ENCODE measurements at regions not wholly inside any gene's neighbourhood (a gene's known extent, or its start where the extent isn't known, plus 50 kb on each side); places are given as distances from the start of the nearest gene placed in this dataset.
"Not testable (repeated sequence)": the region's sequence is repeated elsewhere in the genome, so short reads cannot be mapped to it uniquely, and the experiment has no call there.

DNA sequence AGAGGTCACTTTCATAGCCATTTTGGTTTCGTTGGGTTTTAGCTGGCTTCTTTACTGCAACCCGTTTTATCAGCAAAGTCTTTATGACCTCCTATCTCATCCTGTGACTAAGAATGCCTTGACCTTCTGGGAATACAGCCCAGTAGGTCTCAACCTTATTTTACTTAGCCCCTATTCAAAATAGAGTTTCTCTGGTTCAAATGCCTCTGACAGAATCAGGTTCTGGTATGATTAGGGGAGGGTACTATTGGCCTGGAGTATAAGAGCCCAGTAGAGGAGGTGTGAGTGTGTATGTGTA is 95.4 kb upstream of the RAB40AL start:
- no peak for TF ChIP-seq EP300 (IDR thresholded peaks at IDR 0.05)
- TF ChIP-seq POLR2A (IDR thresholded peaks at IDR 0.05), result no peak
- TF ChIP-seq, protein P1, sequence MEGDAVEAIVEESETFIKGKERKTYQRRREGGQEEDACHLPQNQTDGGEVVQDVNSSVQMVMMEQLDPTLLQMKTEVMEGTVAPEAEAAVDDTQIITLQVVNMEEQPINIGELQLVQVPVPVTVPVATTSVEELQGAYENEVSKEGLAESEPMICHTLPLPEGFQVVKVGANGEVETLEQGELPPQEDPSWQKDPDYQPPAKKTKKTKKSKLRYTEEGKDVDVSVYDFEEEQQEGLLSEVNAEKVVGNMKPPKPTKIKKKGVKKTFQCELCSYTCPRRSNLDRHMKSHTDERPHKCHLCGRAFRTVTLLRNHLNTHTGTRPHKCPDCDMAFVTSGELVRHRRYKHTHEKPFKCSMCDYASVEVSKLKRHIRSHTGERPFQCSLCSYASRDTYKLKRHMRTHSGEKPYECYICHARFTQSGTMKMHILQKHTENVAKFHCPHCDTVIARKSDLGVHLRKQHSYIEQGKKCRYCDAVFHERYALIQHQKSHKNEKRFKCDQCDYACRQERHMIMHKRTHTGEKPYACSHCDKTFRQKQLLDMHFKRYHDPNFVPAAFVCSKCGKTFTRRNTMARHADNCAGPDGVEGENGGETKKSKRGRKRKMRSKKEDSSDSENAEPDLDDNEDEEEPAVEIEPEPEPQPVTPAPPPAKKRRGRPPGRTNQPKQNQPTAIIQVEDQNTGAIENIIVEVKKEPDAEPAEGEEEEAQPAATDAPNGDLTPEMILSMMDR (IDR thresholded peaks at IDR 0.05), result no peak
- TF ChIP-seq POLR2AphosphoS5 (IDR thresholded peaks at IDR 0.05), result no peak
- intact Hi-C loops (cut with DNase I), result no loop called here
- Histone ChIP-seq H3K36me3 (no peaks in the 10 kb centered on the region), H3K9me3 (no peaks in the 10 kb centered on the region), H3K27me3 (no peaks in the 10 kb centered on the region), H3K27ac (no peak overlapping the region), H3K4me1 (no peaks in the 10 kb centered on the region), H3K4me3 (no peak overlapping the region)
- DNase-seq, result no peak
- 62 to 86% methylated on average over 2 of the region's 2 CpGs for WGBS, 2 donors

DNA sequence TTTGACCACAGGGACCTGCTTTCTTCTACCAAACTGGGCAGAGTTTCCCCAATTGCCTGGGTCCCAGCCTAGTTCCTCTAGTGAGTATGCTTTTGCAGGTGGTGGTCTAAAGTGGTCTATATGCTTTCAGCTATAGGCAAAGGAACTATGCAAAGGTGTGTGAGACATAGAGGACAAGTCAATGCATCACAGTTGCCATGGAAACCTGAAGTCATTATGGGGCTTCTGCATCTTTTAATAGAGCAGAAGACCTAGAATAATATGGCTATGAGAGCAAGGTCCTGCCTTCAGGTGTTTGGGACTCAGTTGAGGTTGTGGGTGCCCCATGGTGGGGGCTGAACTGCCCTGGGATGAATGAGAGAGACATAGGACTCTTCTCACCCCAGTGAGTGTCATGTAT is 92.1 kb upstream of the RAB40AL start:
- intact Hi-C loops (cut with DNase I), result no loop called here
- TF ChIP-seq, protein P1 (IDR thresholded peaks at IDR 0.05), result no peak
- TF ChIP-seq POLR2AphosphoS5 (IDR thresholded peaks at IDR 0.05) (no peak), EP300 (IDR thresholded peaks at IDR 0.05) (no peak), POLR2A (IDR thresholded peaks at IDR 0.05) (no peak)
- Histone ChIP-seq H3K27ac (no peak overlapping the region), H3K9me3 (no peaks in the 10 kb centered on the region), H3K4me3 (no peak overlapping the region), H3K4me1 (no peaks in the 10 kb centered on the region), H3K27me3 (no peaks in the 10 kb centered on the region), H3K36me3 (no peaks in the 10 kb centered on the region)
- DNase-seq, result no peak

- WGBS, 2 donors, result 94 to 95% methylated on average over 4 of the region's 4 CpGs
- Histone ChIP-seq H3K27ac (no peak overlapping the region), H3K36me3 (no peaks in the 10 kb centered on the region), H3K4me1 (no peaks in the 10 kb centered on the region), H3K9me3 (no peaks in the 10 kb centered on the region), H3K27me3 (no peaks in the 10 kb centered on the region), H3K4me3 (no peak overlapping the region)
- intact Hi-C loops (cut with DNase I), result no loop called here
- TF ChIP-seq POLR2AphosphoS5 (IDR thresholded peaks at IDR 0.05) (no peak), POLR2A (IDR thresholded peaks at IDR 0.05) (no peak), EP300 (IDR thresholded peaks at IDR 0.05) (no peak)
- TF ChIP-seq, protein P1 (IDR thresholded peaks at IDR 0.05), result no peak
- no peak for DNase-seq
Measured at GRCh38 chrX:102846544-102847236, 90.4 kb upstream of the RAB40AL start.

GRCh38 chrX:102847362-102847761 is 89.7 kb upstream of the RAB40AL start:
- no peak overlapping the region for H3K27ac ChIP-seq
- H3K4me1 ChIP-seq, result no peaks in the 10 kb centered on the region
- intact Hi-C loops (cut with DNase I), result no loop called here
- no peaks in the 10 kb centered on the region for H3K36me3 ChIP-seq
- TF ChIP-seq EP300 (IDR thresholded peaks at IDR 0.05) (no peak), POLR2A (IDR thresholded peaks at IDR 0.05) (no peak), POLR2AphosphoS5 (IDR thresholded peaks at IDR 0.05) (no peak)
- TF ChIP-seq, protein P1 (IDR thresholded peaks at IDR 0.05), result no peak
- DNase-seq, result no peak
- WGBS, 2 donors, result 62 to 84% methylated on average over 2 of the region's 2 CpGs
- no peak overlapping the region for H3K4me3 ChIP-seq
- no peaks in the 10 kb centered on the region for H3K27me3 ChIP-seq
- H3K9me3 ChIP-seq, result no peaks in the 10 kb centered on the region

- Histone ChIP-seq H3K27ac (no peak overlapping the region), H3K9me3 (no peaks in the 10 kb centered on the region), H3K4me3 (no peak overlapping the region), H3K27me3 (no peaks in the 10 kb centered on the region), H3K36me3 (no peaks in the 10 kb centered on the region), H3K4me1 (no peaks in the 10 kb centered on the region)
- intact Hi-C loops (cut with DNase I), result no loop called here
- DNase-seq, result no peak
- TF ChIP-seq EP300 (IDR thresholded peaks at IDR 0.05) (no peak), POLR2AphosphoS5 (IDR thresholded peaks at IDR 0.05) (no peak), POLR2A (IDR thresholded peaks at IDR 0.05) (no peak)
- TF ChIP-seq, protein P1 (IDR thresholded peaks at IDR 0.05), result no peak
- WGBS, 2 donors, result 90 to 96% methylated on average over 1 of the region's 1 CpG
Measured at GRCh38 chrX:102849396-102849795, 87.7 kb upstream of the RAB40AL start.

GRCh38 chrX:102858826-102859549 is 78.1 kb upstream of the RAB40AL start:
- H3K36me3 ChIP-seq; H3K27me3 ChIP-seq; DNase-seq; H3K4me1 ChIP-seq; H3K4me3 ChIP-seq; H3K27ac ChIP-seq; H3K9me3 ChIP-seq; intact Hi-C loops (cut with DNase I): not testable (repeated sequence)
- 92 to 93% methylated on average over 8 of the region's 8 CpGs for WGBS, 2 donors
